Endothelial cell (in vitro differentiated cells): ENCODE measurements at regions not wholly inside any gene's neighbourhood (a gene's known extent, or its start where the extent isn't known, plus 50 kb on each side); places are given as distances from the start of the nearest gene placed in this dataset.
"Not testable (repeated sequence)": the region's sequence is repeated elsewhere in the genome, so short reads cannot be mapped to it uniquely, and the experiment has no call there.

Source experiments
- DNase-seq: peaks from one replicate; pipeline ENCODE4 v3.0.0; 2021; ENCODE audit warnings: low spot score
- H3K27ac Mint-ChIP-seq: one replicate; pipeline ENCODE4 v1.8.0; 2021; ENCODE audit warnings: mixed read lengths, inconsistent platforms; ENCODE audit not compliant: unreplicated experiment
- H3K27me3 Mint-ChIP-seq: one replicate; pipeline ENCODE4 v1.8.0; 2021; ENCODE audit warnings: mild to moderate bottlenecking, moderate library complexity, mixed read lengths, inconsistent platforms; ENCODE audit not compliant: unreplicated experiment
- H3K36me3 Mint-ChIP-seq: one replicate; pipeline ENCODE4 v1.8.0; 2021; ENCODE audit warnings: mild to moderate bottlenecking, low read depth, mixed read lengths, inconsistent platforms; ENCODE audit not compliant: unreplicated experiment
- H3K4me1 Mint-ChIP-seq: one replicate; pipeline ENCODE4 v1.8.0; 2021; ENCODE audit warnings: mild to moderate bottlenecking, mixed read lengths, inconsistent platforms; ENCODE audit not compliant: unreplicated experiment
- H3K4me3 Mint-ChIP-seq: one replicate; pipeline ENCODE4 v1.8.0; 2021; ENCODE audit warnings: mild to moderate bottlenecking, mixed read lengths, inconsistent platforms; ENCODE audit not compliant: unreplicated experiment
- H3K9me3 Mint-ChIP-seq: one replicate; pipeline ENCODE4 v1.8.0; 2021; ENCODE audit warnings: mixed read lengths, inconsistent platforms; ENCODE audit not compliant: unreplicated experiment
- TF ChIP-seq, protein P1 (sequence below): fragments of 200-600 bp; sonication (generic); IDR thresholded peaks from one replicate; pipeline ENCODE4 v1.5.0; 2021; ENCODE audit warnings: antibody characterized with exemption; ENCODE audit not compliant: unreplicated experiment

- H3K4me3 Mint-ChIP-seq: no peak overlapping the region
- H3K9me3 Mint-ChIP-seq: no peaks in the 10 kb centered on the region
These were observed 141.1 kb upstream of the OR13F1 start for GRCh38 chr9:104362912-104363472.

DNA sequence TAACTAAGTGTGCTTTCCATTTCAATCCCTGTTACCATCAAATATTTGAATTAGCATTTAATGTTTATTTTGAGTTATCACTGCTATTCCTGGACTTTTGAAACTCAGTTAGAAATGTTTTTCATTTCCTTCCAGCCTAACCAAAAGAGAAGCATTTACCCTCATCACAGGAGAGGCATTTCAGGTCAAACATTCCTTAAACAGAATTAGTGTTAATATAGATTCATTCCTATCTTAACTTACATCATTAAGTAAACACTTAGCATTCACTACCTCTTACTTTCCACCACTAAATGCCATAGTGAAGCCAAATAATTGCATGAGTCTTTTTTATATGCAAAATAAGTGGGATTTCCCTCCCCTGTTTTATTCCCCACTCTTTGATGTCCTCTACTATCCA is 136.6 kb upstream of the OR13F1 start:
- Mint-ChIP-seq H3K27ac (no peak overlapping the region), H3K4me3 (no peak overlapping the region), H3K4me1 (no peaks in the 10 kb centered on the region), H3K36me3 (no peaks in the 10 kb centered on the region), H3K27me3 (peaks cover 2% of the 10 kb centered on the region), H3K9me3 (no peaks in the 10 kb centered on the region)
- TF ChIP-seq, protein P1, sequence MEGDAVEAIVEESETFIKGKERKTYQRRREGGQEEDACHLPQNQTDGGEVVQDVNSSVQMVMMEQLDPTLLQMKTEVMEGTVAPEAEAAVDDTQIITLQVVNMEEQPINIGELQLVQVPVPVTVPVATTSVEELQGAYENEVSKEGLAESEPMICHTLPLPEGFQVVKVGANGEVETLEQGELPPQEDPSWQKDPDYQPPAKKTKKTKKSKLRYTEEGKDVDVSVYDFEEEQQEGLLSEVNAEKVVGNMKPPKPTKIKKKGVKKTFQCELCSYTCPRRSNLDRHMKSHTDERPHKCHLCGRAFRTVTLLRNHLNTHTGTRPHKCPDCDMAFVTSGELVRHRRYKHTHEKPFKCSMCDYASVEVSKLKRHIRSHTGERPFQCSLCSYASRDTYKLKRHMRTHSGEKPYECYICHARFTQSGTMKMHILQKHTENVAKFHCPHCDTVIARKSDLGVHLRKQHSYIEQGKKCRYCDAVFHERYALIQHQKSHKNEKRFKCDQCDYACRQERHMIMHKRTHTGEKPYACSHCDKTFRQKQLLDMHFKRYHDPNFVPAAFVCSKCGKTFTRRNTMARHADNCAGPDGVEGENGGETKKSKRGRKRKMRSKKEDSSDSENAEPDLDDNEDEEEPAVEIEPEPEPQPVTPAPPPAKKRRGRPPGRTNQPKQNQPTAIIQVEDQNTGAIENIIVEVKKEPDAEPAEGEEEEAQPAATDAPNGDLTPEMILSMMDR: no peak
- DNase-seq: no peak

More at GRCh38 chr9:104362912-104363472, 141.1 kb upstream of the OR13F1 start:
- DNase-seq: no peak
- H3K4me1 Mint-ChIP-seq: no peaks in the 10 kb centered on the region
- no peak overlapping the region for H3K27ac Mint-ChIP-seq
- TF ChIP-seq, protein P1: no peak
- no peaks in the 10 kb centered on the region for H3K36me3 Mint-ChIP-seq
- H3K27me3 Mint-ChIP-seq: no peaks in the 10 kb centered on the region

DNA sequence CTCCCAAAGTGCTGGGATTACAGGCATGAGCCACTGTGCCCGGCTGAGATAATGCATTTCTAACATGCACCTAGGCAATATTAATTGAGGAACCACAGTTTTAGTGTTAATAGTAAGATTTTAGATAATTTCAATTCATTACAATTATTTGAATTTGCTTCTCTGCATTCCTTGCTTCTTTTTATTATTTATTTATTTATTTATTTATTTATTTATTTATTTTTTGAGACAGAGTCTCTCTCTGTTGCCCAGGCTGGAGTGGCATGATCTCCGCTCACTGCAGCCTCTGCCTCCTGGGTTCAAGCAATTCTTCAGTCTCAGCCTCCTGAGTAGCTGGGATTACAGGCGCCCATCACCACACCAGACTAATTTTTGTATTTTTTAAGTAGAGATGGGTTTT is 135.7 kb upstream of the OR13F1 start:
- H3K27ac Mint-ChIP-seq, H3K4me1 Mint-ChIP-seq, H3K36me3 Mint-ChIP-seq, H3K9me3 Mint-ChIP-seq, H3K27me3 Mint-ChIP-seq, H3K4me3 Mint-ChIP-seq, DNase-seq: not testable (repeated sequence)

- no peak overlapping the region for H3K27ac Mint-ChIP-seq
- no peak overlapping the region for H3K4me3 Mint-ChIP-seq
- peaks cover 2% of the 10 kb centered on the region for H3K27me3 Mint-ChIP-seq
- no peaks in the 10 kb centered on the region for H3K9me3 Mint-ChIP-seq
- no peaks in the 10 kb centered on the region for H3K4me1 Mint-ChIP-seq
- TF ChIP-seq, protein P1: no peak
- H3K36me3 Mint-ChIP-seq: no peaks in the 10 kb centered on the region
- DNase-seq: no peak
These were observed 129.4 kb upstream of the OR13F1 start for GRCh38 chr9:104374711-104375110.

DNA sequence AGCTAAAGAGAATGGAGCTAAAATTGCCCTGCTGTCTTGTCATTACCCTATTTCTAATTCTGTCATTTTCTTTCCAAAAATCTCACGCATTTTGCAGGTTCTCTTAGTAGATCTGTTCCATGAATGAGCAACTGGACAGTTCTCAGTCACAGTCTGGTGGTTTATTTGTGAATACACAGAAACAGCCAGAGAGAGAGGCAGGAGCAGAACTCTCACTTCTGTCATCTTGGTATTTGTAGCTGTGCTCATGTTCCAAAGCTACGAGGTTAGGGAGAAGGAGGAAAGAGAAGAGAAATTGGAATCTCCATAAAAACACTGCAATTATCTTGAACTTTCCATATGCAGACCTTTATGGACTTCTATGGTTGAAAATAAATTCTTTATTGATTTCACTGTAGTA is 118.0 kb upstream of the OR13F1 start:
- Mint-ChIP-seq H3K27me3 (no peaks in the 10 kb centered on the region), H3K36me3 (no peaks in the 10 kb centered on the region), H3K4me3 (no peak overlapping the region), H3K4me1 (peaks cover 7% of the 10 kb centered on the region), H3K27ac (no peak overlapping the region), H3K9me3 (no peaks in the 10 kb centered on the region)
- TF ChIP-seq, protein P1: no peak
- no peak for DNase-seq
